ENCODE measurements at regions not wholly inside any gene's neighbourhood (a gene's known extent, or its start where the extent isn't known, plus 50 kb on each side); places are given as distances from the start of the nearest gene placed in this dataset.

GRCh38 chr11:43214471-43214870, 97.3 kb upstream of the API5 start:
- TF ChIP-seq EP300 (IDR thresholded peaks at IDR 0.05) (no peak), CTCF (IDR thresholded peaks at IDR 0.05) (no peak), POLR2A (IDR thresholded peaks at IDR 0.05) (no peak)

GRCh38 chr11:43217849-43218248, 93.9 kb upstream of the API5 start:
- 86 to 89% methylated on average over 7 of the region's 7 CpGs for WGBS, 2 donors
- Histone ChIP-seq H3K9me3 (no peaks in the 10 kb centered on the region), H3K27me3 (no peaks in the 10 kb centered on the region), H3K27ac (no peak overlapping the region), H3K4me3 (no peak overlapping the region), H3K4me1 (no peaks in the 10 kb centered on the region), H3K36me3 (no peaks in the 10 kb centered on the region)
- no peak for TF ChIP-seq EP300 (IDR thresholded peaks at IDR 0.05)
- no peak for TF ChIP-seq POLR2A (IDR thresholded peaks at IDR 0.05)
- no peak for TF ChIP-seq CTCF (IDR thresholded peaks at IDR 0.05)
- no peak for DNase-seq (ENCODE audit: low spot score in 2 of 2)

More at GRCh38 chr11:43214471-43214870, 97.3 kb upstream of the API5 start:
- WGBS, 2 donors, result 48 to 70% methylated on average over 1 of the region's 1 CpG
- no peak overlapping the region for H3K27ac ChIP-seq
- H3K27me3 ChIP-seq, result no peaks in the 10 kb centered on the region
- H3K36me3 ChIP-seq, result no peaks in the 10 kb centered on the region
- DNase-seq (ENCODE audit: low spot score in 2 of 2), result no peak
- no peak overlapping the region for H3K4me3 ChIP-seq
- no peaks in the 10 kb centered on the region for H3K4me1 ChIP-seq
- H3K9me3 ChIP-seq, result peaks cover 0 to 32% (median 0%) of the 10 kb centered on the region in 4 donors

DNA sequence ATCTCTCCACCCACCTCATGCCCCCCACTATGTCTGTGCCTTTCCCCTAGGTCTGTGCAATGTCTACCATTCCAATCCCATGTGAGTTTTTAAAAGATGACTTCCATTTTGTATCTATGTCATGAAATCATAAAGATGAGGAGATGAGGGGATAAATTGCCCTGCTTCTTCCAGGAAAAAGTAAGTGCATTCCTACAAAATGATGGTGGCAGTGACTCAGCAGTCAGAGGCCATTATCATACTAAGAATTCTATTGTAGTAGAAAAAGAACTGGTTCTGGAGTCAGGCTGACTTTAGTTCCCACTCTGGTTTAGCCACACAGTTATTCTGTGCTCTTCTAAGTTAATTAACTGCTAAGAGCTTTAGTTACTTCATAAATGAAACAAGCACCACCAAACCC, 89.6 kb upstream of the API5 start:
- no peaks in the 10 kb centered on the region for H3K27me3 ChIP-seq
- no peak overlapping the region for H3K27ac ChIP-seq
- H3K4me1 ChIP-seq, result no peaks in the 10 kb centered on the region
- H3K4me3 ChIP-seq, result no peak overlapping the region
- H3K36me3 ChIP-seq, result no peaks in the 10 kb centered on the region
- TF ChIP-seq POLR2A (IDR thresholded peaks at IDR 0.05), result no peak
- TF ChIP-seq EP300 (IDR thresholded peaks at IDR 0.05), result no peak
- TF ChIP-seq CTCF (IDR thresholded peaks at IDR 0.05), result no peak
- DNase-seq (ENCODE audit: low spot score in 2 of 2), result no peak
- no peaks in the 10 kb centered on the region for H3K9me3 ChIP-seq

DNA sequence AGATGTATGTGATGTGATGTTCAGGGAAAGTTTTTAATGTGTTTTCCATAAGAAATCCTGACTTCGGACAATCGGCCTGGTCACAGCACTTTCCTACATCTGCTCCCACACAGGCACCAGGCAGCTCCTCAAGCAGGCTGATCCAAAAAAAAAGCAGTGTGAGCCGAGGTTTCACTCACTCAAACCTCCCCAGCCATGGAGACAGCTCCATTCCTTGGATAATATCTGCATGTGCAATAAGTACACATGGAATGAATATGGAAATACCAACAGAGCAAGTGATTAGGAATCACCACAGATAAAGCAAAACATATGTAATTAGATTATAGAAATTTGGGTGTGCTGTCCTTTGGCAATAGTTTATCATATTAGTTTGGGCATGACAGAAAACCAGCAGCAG, 88.8 kb upstream of the API5 start:
- WGBS, 2 donors, result 67 to 71% methylated on average over 3 of the region's 3 CpGs
- Histone ChIP-seq H3K27ac (no peak overlapping the region), H3K27me3 (no peaks in the 10 kb centered on the region), H3K36me3 (no peaks in the 10 kb centered on the region), H3K4me1 (no peaks in the 10 kb centered on the region), H3K4me3 (no peak overlapping the region), H3K9me3 (no peaks in the 10 kb centered on the region)
- TF ChIP-seq CTCF (IDR thresholded peaks at IDR 0.05) (no peak), EP300 (IDR thresholded peaks at IDR 0.05) (no peak), POLR2A (IDR thresholded peaks at IDR 0.05) (no peak)
- DNase-seq (ENCODE audit: low spot score in 2 of 2), result no peak

GRCh38 chr11:43234881-43235280, 76.9 kb upstream of the API5 start:
- Histone ChIP-seq H3K27ac (no peak overlapping the region), H3K9me3 (peaks cover 0 to 8% (median 0%) of the 10 kb centered on the region in 4 donors), H3K4me1 (no peaks in the 10 kb centered on the region), H3K36me3 (no peaks in the 10 kb centered on the region), H3K27me3 (no peaks in the 10 kb centered on the region), H3K4me3 (no peak overlapping the region)
- no peak for DNase-seq (ENCODE audit: low spot score in 2 of 2)
- TF ChIP-seq POLR2A (IDR thresholded peaks at IDR 0.05) (no peak), EP300 (IDR thresholded peaks at IDR 0.05) (no peak), CTCF (IDR thresholded peaks at IDR 0.05) (no peak)
- WGBS, 2 donors, result 3 to 5% methylated on average over 3 of the region's 3 CpGs
